SK-N-SH treated with all-trans-retinoic acid at 6 μM for 48 hours (cell line): ENCODE measurements at regions not wholly inside any gene's neighbourhood (a gene's known extent, or its start where the extent isn't known, plus 50 kb on each side); places are given as distances from the start of the nearest gene placed in this dataset.

ENCODE experiments used
- CSDC2 ChIP-seq: fragments of 250-450 bp; sonication (Bioruptor Pico); IDR thresholded peaks from 2 replicates; pipeline ENCODE4 v1.5.0; 2020; ENCODE audit warnings: mild to moderate bottlenecking, moderate library complexity
- PPARA ChIP-seq: fragments of 250-450 bp; sonication (Bioruptor Pico); IDR thresholded peaks from 2 replicates; pipeline ENCODE4 v1.5.0; 2020; ENCODE audit warnings: mild to moderate bottlenecking, borderline replicate concordance
- TOX ChIP-seq: fragments of 250-450 bp; sonication (Bioruptor Pico); IDR thresholded peaks from 2 replicates; pipeline ENCODE4 v1.8.0; 2021; ENCODE audit warnings: mild to moderate bottlenecking, moderate library complexity, borderline replicate concordance
- ZC3H10 ChIP-seq: fragments of 250-450 bp; sonication (Bioruptor Pico); IDR thresholded peaks from 2 replicates; pipeline ENCODE4 v1.5.1; 2021; ENCODE audit warnings: mild to moderate bottlenecking, moderate library complexity
- ZFP3 ChIP-seq: fragments of 250-450 bp; sonication (Bioruptor Pico); IDR thresholded peaks from 2 replicates; pipeline ENCODE4 v1.5.0; 2020; ENCODE audit warnings: mild to moderate bottlenecking, moderate library complexity
- ZFP30 ChIP-seq: fragments of 450-650 bp; formaldehyde crosslinking; IDR thresholded peaks from 2 replicates; pipeline ENCODE4 v1.5.0; 2022; ENCODE audit warnings: mild to moderate bottlenecking, moderate library complexity
- ZNF565 ChIP-seq: fragments of 450-650 bp; formaldehyde crosslinking; conservative IDR thresholded peaks from 2 replicates; pipeline ENCODE4 v1.5.0; 2020; ENCODE audit warnings: low read depth, mild to moderate bottlenecking, moderate library complexity
- ZNF70 ChIP-seq: fragments of 450-650 bp; formaldehyde crosslinking; IDR thresholded peaks from 2 replicates; pipeline ENCODE4 v1.5.0; 2020; ENCODE audit warnings: mild to moderate bottlenecking, moderate library complexity
- TF ChIP-seq, protein P1 (sequence below): fragments of 250-450 bp; sonication (Bioruptor Pico); IDR thresholded peaks from 2 replicates; pipeline ENCODE4 v1.8.0; 2020; ENCODE audit warnings: mild to moderate bottlenecking, moderate library complexity, borderline replicate concordance
- TF ChIP-seq, protein P2 (sequence below): fragments of 250-450 bp; sonication (Bioruptor Pico); IDR thresholded peaks from 2 replicates; pipeline ENCODE4 v1.5.1; 2020; ENCODE audit warnings: low read depth, mild to moderate bottlenecking, moderate library complexity
- TF ChIP-seq, protein P3 (sequence below): fragments of 250-450 bp; sonication (Bioruptor Pico); IDR thresholded peaks from 2 replicates; pipeline ENCODE4 v1.5.1; 2021; ENCODE audit warnings: mild to moderate bottlenecking, moderate library complexity

DNA sequence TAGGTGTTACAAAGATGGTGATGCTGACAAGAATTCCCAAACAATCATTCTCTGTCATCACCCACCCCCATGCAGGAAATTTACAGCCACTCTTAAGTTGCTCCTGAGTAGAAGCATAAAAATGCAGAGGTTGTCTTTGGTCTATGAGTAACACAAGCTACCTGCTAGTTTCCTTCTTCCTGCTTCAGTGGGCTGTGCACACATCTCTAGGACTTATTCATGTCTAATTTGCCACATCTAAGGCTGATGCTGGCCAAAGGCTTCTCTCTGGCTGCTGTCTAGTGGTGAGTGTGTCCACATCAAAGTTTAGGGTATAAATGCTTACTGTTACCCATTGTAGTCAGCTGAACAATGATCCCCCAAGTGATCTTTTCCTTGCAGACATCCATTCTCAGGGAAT is 662.5 kb downstream of the TYW1 start:
- TF ChIP-seq, protein P1, sequence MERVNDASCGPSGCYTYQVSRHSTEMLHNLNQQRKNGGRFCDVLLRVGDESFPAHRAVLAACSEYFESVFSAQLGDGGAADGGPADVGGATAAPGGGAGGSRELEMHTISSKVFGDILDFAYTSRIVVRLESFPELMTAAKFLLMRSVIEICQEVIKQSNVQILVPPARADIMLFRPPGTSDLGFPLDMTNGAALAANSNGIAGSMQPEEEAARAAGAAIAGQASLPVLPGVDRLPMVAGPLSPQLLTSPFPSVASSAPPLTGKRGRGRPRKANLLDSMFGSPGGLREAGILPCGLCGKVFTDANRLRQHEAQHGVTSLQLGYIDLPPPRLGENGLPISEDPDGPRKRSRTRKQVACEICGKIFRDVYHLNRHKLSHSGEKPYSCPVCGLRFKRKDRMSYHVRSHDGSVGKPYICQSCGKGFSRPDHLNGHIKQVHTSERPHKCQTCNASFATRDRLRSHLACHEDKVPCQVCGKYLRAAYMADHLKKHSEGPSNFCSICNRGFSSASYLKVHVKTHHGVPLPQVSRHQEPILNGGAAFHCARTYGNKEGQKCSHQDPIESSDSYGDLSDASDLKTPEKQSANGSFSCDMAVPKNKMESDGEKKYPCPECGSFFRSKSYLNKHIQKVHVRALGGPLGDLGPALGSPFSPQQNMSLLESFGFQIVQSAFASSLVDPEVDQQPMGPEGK (CRISPR knock-in tag): no peak
- TF ChIP-seq TOX (CRISPR knock-in tag) (no peak), CSDC2 (CRISPR knock-in tag) (no peak), ZFP30 (no peak), ZNF565 (CRISPR knock-in tag) (no peak), ZC3H10 (CRISPR knock-in tag) (no peak), ZNF70 (CRISPR knock-in tag) (no peak), PPARA (CRISPR knock-in tag) (no peak), ZFP3 (CRISPR knock-in tag) (no peak)
- TF ChIP-seq, protein P2, sequence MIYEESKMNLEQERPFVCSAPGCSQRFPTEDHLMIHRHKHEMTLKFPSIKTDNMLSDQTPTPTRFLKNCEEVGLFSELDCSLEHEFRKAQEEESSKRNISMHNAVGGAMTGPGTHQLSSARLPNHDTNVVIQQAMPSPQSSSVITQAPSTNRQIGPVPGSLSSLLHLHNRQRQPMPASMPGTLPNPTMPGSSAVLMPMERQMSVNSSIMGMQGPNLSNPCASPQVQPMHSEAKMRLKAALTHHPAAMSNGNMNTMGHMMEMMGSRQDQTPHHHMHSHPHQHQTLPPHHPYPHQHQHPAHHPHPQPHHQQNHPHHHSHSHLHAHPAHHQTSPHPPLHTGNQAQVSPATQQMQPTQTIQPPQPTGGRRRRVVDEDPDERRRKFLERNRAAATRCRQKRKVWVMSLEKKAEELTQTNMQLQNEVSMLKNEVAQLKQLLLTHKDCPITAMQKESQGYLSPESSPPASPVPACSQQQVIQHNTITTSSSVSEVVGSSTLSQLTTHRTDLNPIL (CRISPR knock-in tag): no peak
- TF ChIP-seq, protein P3, sequence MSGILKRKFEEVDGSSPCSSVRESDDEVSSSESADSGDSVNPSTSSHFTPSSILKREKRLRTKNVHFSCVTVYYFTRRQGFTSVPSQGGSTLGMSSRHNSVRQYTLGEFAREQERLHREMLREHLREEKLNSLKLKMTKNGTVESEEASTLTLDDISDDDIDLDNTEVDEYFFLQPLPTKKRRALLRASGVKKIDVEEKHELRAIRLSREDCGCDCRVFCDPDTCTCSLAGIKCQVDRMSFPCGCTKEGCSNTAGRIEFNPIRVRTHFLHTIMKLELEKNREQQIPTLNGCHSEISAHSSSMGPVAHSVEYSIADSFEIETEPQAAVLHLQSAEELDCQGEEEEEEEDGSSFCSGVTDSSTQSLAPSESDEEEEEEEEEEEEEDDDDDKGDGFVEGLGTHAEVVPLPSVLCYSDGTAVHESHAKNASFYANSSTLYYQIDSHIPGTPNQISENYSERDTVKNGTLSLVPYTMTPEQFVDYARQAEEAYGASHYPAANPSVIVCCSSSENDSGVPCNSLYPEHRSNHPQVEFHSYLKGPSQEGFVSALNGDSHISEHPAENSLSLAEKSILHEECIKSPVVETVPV: no peak
